Stimulated activated CD4-positive, alpha-beta T cell treated with anti-CD3 and anti-CD28 coated beads, TNF-alpha, amount 100 ng/mL, for 48 hours (primary cell): ENCODE measurements at regions not wholly inside any gene's neighbourhood (a gene's known extent, or its start where the extent isn't known, plus 50 kb on each side); places are given as distances from the start of the nearest gene placed in this dataset.
A peak's percentile ranks its signal among the peaks of the same experiment; 100 is the strongest.
"Not testable (repeated sequence)": the region's sequence is repeated elsewhere in the genome, so short reads cannot be mapped to it uniquely, and the experiment has no call there.

Source experiments
- DNase-seq, 3 donors: peaks; one replicate each; pipeline ENCODE4 v3.0.0-alpha.2; 2020; ENCODE audit warnings: low read depth in 3 of 3

DNA sequence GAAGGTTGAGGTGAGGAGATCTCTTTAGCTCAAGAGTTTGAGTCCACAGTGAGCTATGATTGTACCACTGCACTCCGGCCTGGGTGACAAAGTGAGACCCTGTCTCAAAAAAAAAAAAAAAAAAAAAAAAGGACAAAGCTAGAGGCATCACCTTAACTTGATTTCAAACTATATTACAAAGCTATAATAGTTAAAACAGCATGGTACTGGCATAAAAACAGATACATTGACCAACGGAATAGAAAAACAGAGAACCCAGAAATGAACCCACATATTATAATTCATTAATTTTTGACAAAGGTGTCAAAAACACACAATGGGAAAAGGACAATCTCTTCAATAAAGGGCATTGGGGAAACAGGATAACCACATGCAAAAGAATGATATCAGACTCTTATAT, 50.8 kb upstream of the MBOAT1 start:
- DNase-seq: no peak

GRCh38 chr6:20265842-20266241, 53.6 kb upstream of the MBOAT1 start:
- no peak for DNase-seq

DNA sequence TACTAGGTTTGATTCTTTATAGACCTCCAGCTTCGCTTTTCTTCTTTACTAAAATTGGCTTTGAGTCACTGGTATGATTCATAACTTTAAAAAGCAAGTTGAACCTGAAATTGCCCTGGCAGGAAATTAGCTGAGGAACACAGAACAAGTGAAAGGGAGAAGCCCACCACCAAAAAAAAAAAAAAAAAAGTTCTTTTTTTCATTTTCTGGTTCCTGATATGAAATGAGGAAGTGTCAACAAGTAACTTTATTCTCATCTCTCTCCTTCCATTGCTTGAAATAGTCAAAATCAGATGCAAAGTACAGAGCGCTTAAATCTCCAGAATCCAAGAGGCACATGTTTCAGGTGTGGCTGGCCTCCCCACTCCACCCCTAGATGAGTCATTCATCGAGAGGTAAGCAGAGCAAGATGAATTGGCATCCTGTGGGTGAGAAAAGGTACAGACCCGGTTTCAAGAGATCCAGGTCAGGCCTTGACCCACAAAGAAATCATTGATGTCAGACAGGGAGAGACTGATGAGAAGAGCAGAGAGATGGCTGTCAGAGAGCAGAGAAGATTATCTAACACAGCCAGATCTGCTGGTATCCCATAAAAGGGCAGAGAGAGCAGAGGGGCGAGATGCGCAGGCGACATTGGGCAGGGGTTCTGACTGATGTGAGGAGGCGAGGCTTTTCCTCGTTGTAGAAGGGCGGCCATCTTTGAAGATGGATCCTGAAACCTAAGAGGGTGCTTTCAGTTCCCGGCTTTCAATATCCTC, 54.8 kb upstream of the MBOAT1 start:
- DNase-seq: no peak

DNA sequence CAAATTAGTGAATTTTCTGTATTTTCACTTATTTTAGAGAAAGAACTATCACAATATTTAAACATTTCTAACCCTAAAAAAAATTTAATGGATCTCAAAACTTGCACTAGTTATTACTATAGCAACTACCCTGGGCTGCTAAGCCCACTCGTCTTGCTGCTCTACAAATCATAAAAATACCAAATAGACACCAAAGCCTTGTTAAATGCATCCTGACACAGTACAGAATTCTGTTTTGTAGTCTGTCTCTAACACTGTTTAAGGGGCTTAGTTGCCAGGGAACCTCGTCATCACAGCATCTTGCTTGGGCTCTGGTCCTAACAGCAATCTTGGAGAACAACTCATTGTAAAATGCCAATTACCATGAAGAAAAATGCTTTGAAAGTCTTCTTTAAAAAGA, 56.9 kb upstream of the MBOAT1 start:
- no peak for DNase-seq

DNA sequence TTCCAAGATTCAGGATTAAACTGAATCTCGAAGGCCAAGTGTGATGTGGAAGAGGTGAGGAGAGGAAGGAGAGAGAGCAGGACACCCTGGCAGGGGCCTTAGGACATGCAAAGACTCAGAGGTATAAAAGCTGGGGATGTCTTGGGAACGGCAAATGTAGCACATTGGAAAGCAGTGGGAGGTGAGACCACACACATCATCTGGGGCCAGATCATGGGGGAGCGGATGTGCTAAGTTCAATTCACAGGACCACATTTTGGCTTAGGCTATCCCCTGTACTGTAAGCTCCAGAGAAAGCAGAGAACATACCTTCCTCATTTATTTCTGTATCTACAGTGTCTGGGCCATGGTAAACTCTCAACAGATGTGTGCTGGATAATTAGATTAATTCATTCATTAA, 59.5 kb upstream of the MBOAT1 start:
- DNase-seq: no peak

- DNase-seq: no peak
Measured at GRCh38 chr6:20274137-20274536, 61.9 kb upstream of the MBOAT1 start.

DNA sequence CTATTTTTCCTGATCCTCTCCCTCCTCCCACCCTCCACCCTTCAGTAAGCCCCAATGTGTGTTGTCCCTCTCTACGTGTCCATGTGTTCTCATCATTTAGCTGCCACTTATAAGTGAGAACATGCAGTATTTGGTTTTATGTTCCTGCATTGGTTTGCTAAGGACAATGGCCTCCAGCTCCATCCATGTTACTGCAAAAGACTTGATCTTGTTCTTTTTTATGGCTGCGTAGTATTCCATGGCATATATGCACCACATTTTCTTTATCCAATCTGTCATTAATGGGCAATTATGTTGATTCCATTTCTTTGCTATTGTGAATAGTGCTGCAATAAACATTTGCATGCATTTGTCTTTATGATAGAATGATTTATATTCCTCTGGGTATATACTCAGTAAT, 63.6 kb upstream of the MBOAT1 start:
- not testable (repeated sequence) for DNase-seq

- not testable (repeated sequence) for DNase-seq
Measured at GRCh38 chr6:20277724-20278123, 65.5 kb upstream of the MBOAT1 start.

GRCh38 chr6:20279051-20279450, 66.8 kb upstream of the MBOAT1 start:
- DNase-seq: no peak

GRCh38 chr6:20279608-20280287, 67.5 kb upstream of the MBOAT1 start:
- DNase-seq: no peak

DNA sequence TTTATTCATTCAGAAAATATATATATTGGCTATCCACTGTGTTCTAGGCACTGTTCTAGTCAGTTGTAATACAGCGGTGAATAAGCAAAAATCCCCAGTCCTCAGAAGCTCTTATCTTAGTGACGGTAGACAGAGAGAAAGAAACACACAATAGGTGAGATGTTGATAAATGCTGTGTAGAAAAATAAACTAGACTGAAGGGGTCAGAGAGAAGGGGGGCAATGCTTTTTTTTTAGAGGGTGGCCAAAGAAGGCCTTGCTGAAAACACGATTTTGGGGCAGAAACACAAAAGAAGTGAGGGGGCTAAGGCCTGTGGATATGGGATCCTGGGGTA, 68.0 kb upstream of the MBOAT1 start:
- DNase-seq: no peak

DNA sequence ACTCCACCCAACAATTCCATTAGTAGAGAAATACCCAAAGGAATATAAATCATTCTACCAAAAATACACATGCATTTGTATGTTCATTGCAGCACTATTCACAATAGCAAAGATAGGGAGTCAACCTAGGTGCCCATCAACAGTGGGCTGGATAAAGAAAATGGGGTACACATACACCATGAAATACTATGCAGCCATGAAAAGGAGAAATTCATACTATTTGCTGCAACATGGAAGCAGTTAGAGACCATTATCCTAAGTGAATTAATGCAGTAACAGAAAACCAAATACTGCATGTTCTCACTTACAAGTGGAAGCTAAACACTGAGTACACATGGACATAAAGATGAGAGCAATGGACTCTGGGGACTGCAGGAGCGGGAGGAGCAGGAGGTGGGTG, 72.4 kb upstream of the MBOAT1 start:
- no peak for DNase-seq

DNA sequence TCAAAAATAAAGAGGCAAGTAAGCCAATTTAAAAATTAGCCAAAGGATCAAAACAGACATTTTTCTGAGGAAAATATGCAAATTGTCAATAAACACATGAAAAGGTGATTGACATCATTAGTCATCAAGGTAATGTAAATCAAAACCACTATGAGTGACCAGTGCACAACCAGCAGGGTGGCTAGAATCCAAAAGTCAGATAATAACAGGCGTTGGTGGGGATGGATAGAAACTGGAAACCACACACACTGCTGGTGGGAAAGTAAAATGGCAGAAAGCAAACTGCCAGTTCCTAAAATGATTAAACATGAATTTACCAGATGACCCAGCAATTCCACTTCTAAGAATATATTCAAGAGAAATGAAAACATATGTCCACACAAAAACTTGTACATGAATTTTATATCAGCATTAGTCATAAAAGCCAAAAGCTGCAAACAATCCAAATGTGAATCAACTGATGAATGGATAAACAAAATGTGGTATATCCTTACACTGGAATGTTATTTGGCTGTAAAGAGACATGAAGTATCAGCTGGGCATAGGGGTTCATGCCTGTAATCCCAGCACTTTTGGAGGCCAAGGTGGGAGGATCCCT, 74.8 kb upstream of the MBOAT1 start:
- DNase-seq: no peak

GRCh38 chr6:20291764-20292580, 79.7 kb upstream of the MBOAT1 start:
- DNase-seq: peak; percentile 61 to 77 (median 67)

GRCh38 chr6:20292905-20293304, 80.6 kb upstream of the MBOAT1 start:
- DNase-seq: no peak

DNA sequence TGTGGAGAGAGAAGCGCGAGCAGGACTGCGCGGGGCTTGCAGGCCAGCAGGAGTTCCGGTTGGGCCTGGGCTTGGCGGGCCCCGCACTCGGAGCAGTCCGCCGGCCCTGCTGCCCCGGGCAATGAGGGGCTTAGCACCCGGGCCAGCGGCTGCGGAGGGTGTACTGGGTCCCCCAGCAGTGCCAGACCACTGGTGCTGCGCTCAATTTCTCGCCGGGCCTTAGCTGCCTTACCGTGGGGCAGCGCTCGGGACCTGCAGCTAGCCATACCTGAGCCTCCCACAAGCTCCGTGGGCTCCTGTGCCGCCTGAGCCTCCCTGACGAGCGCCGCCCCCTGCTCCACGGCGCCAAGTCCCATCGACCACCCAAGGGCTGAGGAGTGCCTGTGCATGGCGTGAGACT, 89.0 kb upstream of the MBOAT1 start:
- no peak for DNase-seq

- no peak for DNase-seq
Measured at GRCh38 chr6:20302168-20302567, 89.9 kb upstream of the MBOAT1 start.

DNA sequence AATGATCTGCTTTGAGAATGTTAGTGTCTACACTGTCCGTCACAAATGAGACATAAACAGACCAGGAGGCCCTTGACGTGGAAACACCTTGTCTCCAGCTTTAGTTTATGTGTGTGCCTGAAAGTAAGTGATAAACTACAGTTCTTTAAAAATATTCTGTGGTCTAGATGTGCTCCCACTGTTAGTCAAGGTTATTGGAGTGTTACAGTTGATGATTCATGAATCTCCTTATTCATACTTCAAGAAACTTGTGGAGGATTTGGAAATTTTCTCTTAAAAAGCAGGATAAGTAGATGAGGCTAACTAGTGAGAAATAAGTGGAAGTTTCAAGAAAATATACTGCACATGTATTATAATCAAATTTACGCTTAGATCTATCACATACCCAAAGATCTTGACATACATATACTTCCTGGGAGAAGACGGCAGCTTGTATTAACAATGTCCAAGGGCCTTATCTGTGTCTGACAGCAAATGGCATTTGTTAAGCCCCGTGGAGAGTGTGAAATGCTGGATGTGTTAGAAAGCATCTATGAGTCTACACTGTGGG, 90.5 kb upstream of the MBOAT1 start:
- no peak for DNase-seq

DNA sequence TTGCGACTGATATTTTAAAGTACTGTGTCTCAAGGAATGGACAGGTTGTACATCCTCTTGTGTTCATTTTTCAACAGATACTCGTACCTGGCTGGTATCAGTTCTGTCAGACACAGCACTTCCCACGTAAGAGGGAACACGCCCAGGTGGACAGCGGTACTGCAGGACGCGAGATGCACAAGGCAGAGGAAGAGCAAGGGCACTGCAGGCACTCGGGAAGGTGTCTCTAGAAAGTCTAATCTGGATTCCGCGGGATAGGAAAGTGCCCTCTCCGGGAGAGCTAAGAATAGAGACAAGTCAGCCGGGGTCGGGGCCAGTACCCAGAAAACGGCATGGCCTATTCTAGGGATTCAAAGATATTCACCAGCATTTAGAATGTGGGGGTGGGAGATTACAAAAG, 94.2 kb upstream of the MBOAT1 start:
- DNase-seq: no peak

GRCh38 chr6:20309186-20309585, 92.5 kb upstream of the E2F3 start:
- no peak for DNase-seq

DNA sequence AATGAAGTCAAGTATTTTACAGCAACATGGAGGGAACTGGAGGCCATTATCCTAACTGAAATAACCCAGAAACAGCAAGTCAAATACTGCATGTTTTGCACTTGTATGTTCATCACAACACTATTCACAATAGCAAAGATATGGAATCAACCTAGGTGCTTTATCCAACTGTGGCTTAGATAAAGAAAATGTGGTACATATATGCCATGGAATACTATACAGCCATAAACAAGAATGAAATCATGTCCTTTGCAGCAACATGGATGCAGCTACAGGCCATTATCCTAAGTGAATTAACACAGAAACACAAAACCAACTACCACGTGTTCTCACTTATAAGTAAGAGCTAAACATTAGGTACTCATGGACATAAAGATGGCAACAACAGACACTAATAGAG, 91.5 kb upstream of the E2F3 start:
- DNase-seq: no peak

DNA sequence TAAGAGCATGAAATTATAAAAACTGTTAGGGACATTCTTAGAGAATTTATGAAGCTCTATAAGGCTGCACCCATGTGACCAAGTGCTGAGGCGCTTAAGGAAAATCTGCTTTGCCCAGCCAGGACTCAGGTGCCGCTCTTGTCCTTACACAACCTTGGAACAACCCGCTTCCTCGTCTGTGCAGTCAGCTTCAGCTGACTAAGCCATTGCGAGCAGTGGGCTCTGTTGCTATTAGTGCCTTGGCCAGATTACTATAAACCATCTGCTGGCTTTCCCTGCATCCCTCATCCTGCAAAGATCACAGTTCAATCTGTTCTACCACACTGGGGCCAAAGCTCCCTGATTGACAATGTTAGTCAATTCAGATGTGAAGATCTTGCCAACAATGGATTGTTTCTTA, 89.1 kb upstream of the E2F3 start:
- no peak for DNase-seq
